Neural progenitor cell (in vitro differentiated cells): ENCODE measurements at regions not wholly inside any gene's neighbourhood (a gene's known extent, or its start where the extent isn't known, plus 50 kb on each side); places are given as distances from the start of the nearest gene placed in this dataset.
A peak's percentile ranks its signal among the peaks of the same experiment; 100 is the strongest.

Experiments used
- DNase-seq: peaks from one replicate; pipeline ENCODE4 v3.0.0-alpha.2; 2016; ENCODE audit warnings: low spot score
- H2AFZ ChIP-seq: fragments of 200-600 bp; sonication (generic); replicated peaks from 2 replicates; pipeline ENCODE4 v1.6.1; 2016; ENCODE audit warnings: antibody characterized with exemption
- H3F3A ChIP-seq: fragments of 200-600 bp; sonication (generic); 2 replicates; pipeline ENCODE4 v1.6.1; 2016; ENCODE audit warnings: antibody characterized with exemption, low read depth
- H3K27ac ChIP-seq: fragments of 200-600 bp; sonication (generic); 2 replicates; pipeline ENCODE4 v1.5.1; 2016; ENCODE audit warnings: mild to moderate bottlenecking
- H3K27me3 ChIP-seq: fragments of 200-600 bp; sonication (generic); 2 replicates; pipeline ENCODE4 v1.6.1; 2016; ENCODE audit warnings: mild to moderate bottlenecking, moderate library complexity
- H3K36me3 ChIP-seq: fragments of 200-600 bp; sonication (generic); 2 replicates; pipeline ENCODE4 v1.5.1; 2016
- H3K4me1 ChIP-seq: fragments of 200-600 bp; sonication (generic); 2 replicates; pipeline ENCODE4 v1.6.1; 2016; ENCODE audit warnings: mixed run types
- H3K4me2 ChIP-seq: fragments of 200-600 bp; sonication (generic); 2 replicates; pipeline ENCODE4 v1.6.1; 2016
- H3K4me3 ChIP-seq: fragments of 200-600 bp; sonication (generic); 2 replicates; pipeline ENCODE4 v1.5.1; 2016
- H3K79me2 ChIP-seq: fragments of 200-600 bp; sonication (generic); 2 replicates; pipeline ENCODE4 v1.6.1; 2016; ENCODE audit warnings: low read depth
- H3K9ac ChIP-seq: fragments of 200-600 bp; sonication (generic); 2 replicates; pipeline ENCODE4 v1.6.1; 2016
- H3K9me3 ChIP-seq: fragments of 200-600 bp; sonication (generic); 2 replicates; pipeline ENCODE4 v1.5.1; 2016; ENCODE audit warnings: low read depth
- H4K20me1 ChIP-seq: fragments of 200-600 bp; sonication (generic); 2 replicates; pipeline ENCODE4 v1.6.1; 2016; ENCODE audit warnings: low read depth
- H3K27ac Mint-ChIP-seq: 3 replicates; pipeline ENCODE4 v1.8.0; 2021; ENCODE audit warnings: mixed read lengths
- H3K27me3 Mint-ChIP-seq: 2 replicates; pipeline ENCODE4 v1.8.0; 2022; ENCODE audit warnings: low read depth, mild to moderate bottlenecking, inconsistent platforms, moderate library complexity, mixed read lengths; ENCODE audit not compliant: insufficient read depth
- H3K36me3 Mint-ChIP-seq: 3 replicates; pipeline ENCODE4 v1.8.0; 2021; ENCODE audit warnings: mixed read lengths
- H3K4me1 Mint-ChIP-seq: 3 replicates; pipeline ENCODE4 v1.8.0; 2021; ENCODE audit warnings: mixed read lengths
- H3K4me3 Mint-ChIP-seq: 3 replicates; pipeline ENCODE4 v1.8.0; 2021; ENCODE audit warnings: mild to moderate bottlenecking, moderate library complexity, mixed read lengths
- H3K9me3 Mint-ChIP-seq: 3 replicates; pipeline ENCODE4 v1.8.0; 2020; ENCODE audit warnings: mixed read lengths
- CTCF ChIP-seq: fragments of 200-600 bp; sonication (generic); IDR thresholded peaks from 2 replicates; pipeline ENCODE4 v1.5.1; 2017; ENCODE audit warnings: antibody characterized with exemption, mild to moderate bottlenecking
- EZH2 ChIP-seq: fragments of 200-600 bp; sonication (generic); IDR thresholded peaks from 2 replicates; pipeline ENCODE4 v1.6.1; 2017; ENCODE audit warnings: antibody characterized with exemption, mild to moderate bottlenecking, moderate library complexity
- EZH2phosphoT487 ChIP-seq: fragments of 200-600 bp; sonication (generic); IDR thresholded peaks from 2 replicates; pipeline ENCODE4 v1.6.1; 2017; ENCODE audit warnings: antibody characterized with exemption

- H2AFZ ChIP-seq, result no peak overlapping the region
- TF ChIP-seq CTCF, result no peak
- no peak for TF ChIP-seq EZH2phosphoT487
- no peak for TF ChIP-seq EZH2
- H3K79me2 ChIP-seq, result no peaks in the 10 kb centered on the region
- H3K9me3 ChIP-seq, result no peaks in the 10 kb centered on the region
- no peaks in the 10 kb centered on the region for H3K9me3 Mint-ChIP-seq
- DNase-seq, result no peak
- no peaks in the 10 kb centered on the region for H3K27me3 ChIP-seq
- no peak overlapping the region for H3K4me2 ChIP-seq
- H3K27ac ChIP-seq, result no peak overlapping the region
- no peak overlapping the region for H3K4me3 ChIP-seq
- no peak overlapping the region for H3K27ac Mint-ChIP-seq
- no peak overlapping the region for H3K9ac ChIP-seq
- H3K4me1 ChIP-seq, result no peaks in the 10 kb centered on the region
- no peaks in the 10 kb centered on the region for H3K36me3 ChIP-seq
- no peaks in the 10 kb centered on the region for H3K36me3 Mint-ChIP-seq
- no peak overlapping the region for H3K4me3 Mint-ChIP-seq
- H3F3A ChIP-seq, result no peaks in the 10 kb centered on the region
- H3K27me3 Mint-ChIP-seq, result no peaks in the 10 kb centered on the region
- no peaks in the 10 kb centered on the region for H3K4me1 Mint-ChIP-seq
- H4K20me1 ChIP-seq, result no peaks in the 10 kb centered on the region
Measured at GRCh38 chr2:14828223-14828622, 195.7 kb downstream of the LRATD1 start.

- Histone ChIP-seq H2AFZ (no peak overlapping the region), H3K9ac (no peak overlapping the region), H4K20me1 (no peaks in the 10 kb centered on the region), H3K4me2 (no peak overlapping the region), H3K27me3 (no peaks in the 10 kb centered on the region), H3K4me1 (no peaks in the 10 kb centered on the region), H3K36me3 (no peaks in the 10 kb centered on the region), H3F3A (no peaks in the 10 kb centered on the region), H3K27ac (no peak overlapping the region), H3K79me2 (no peaks in the 10 kb centered on the region), H3K4me3 (no peak overlapping the region), H3K9me3 (no peaks in the 10 kb centered on the region)
- Mint-ChIP-seq H3K4me1 (no peaks in the 10 kb centered on the region), H3K27ac (no peak overlapping the region), H3K9me3 (no peaks in the 10 kb centered on the region), H3K27me3 (no peaks in the 10 kb centered on the region), H3K36me3 (no peaks in the 10 kb centered on the region), H3K4me3 (no peak overlapping the region)
- TF ChIP-seq EZH2phosphoT487, result no peak
- no peak for TF ChIP-seq CTCF
- TF ChIP-seq EZH2, result no peak
- no peak for DNase-seq
Measured at GRCh38 chr2:14828968-14829367, 196.5 kb downstream of the LRATD1 start.

GRCh38 chr2:14831458-14831857 lies 198.9 kb downstream of the LRATD1 start:
- no peak overlapping the region for H2AFZ ChIP-seq
- no peaks in the 10 kb centered on the region for H3K4me1 Mint-ChIP-seq
- H3K36me3 Mint-ChIP-seq, result no peaks in the 10 kb centered on the region
- H3K27me3 ChIP-seq, result no peaks in the 10 kb centered on the region
- H3K36me3 ChIP-seq, result no peaks in the 10 kb centered on the region
- H3K27me3 Mint-ChIP-seq, result no peaks in the 10 kb centered on the region
- no peak overlapping the region for H3K4me3 ChIP-seq
- no peaks in the 10 kb centered on the region for H3F3A ChIP-seq
- H3K4me1 ChIP-seq, result no peaks in the 10 kb centered on the region
- DNase-seq, result no peak
- no peaks in the 10 kb centered on the region for H4K20me1 ChIP-seq
- TF ChIP-seq EZH2 (no peak), CTCF (peak; percentile 14)
- no peak overlapping the region for H3K9ac ChIP-seq
- no peak overlapping the region for H3K27ac Mint-ChIP-seq
- H3K27ac ChIP-seq, result no peak overlapping the region
- no peak overlapping the region for H3K4me2 ChIP-seq
- H3K79me2 ChIP-seq, result no peaks in the 10 kb centered on the region
- no peaks in the 10 kb centered on the region for H3K9me3 ChIP-seq
- H3K9me3 Mint-ChIP-seq, result no peaks in the 10 kb centered on the region
- H3K4me3 Mint-ChIP-seq, result no peak overlapping the region
